HG02759 (cell line): ENCODE measurements at regions not wholly inside any gene's neighbourhood (a gene's known extent, or its start where the extent isn't known, plus 50 kb on each side); places are given as distances from the start of the nearest gene placed in this dataset.

Experiments used
- ATAC-seq: cut with Tn5 transposase; IDR thresholded peaks from one replicate; pipeline ENCODE4 v1.9.1; 2021; ENCODE audit warnings: mild to moderate bottlenecking, moderate library complexity; ENCODE audit not compliant: unreplicated experiment

GRCh38 chr13:54162069-54162468 lies 1133.5 kb downstream of the OLFM4 start:
- ATAC-seq: no peak

- ATAC-seq: no peak
These were observed 1137.1 kb downstream of the OLFM4 start for GRCh38 chr13:54165581-54166215.

GRCh38 chr13:54173996-54174395 lies 1145.4 kb downstream of the OLFM4 start:
- ATAC-seq: no peak

GRCh38 chr13:54175466-54175865 lies 1146.9 kb downstream of the OLFM4 start:
- no peak for ATAC-seq

- ATAC-seq: no peak
These were observed 1148.9 kb downstream of the OLFM4 start for GRCh38 chr13:54177466-54177865.

GRCh38 chr13:54183166-54183565 lies 1154.6 kb downstream of the OLFM4 start:
- ATAC-seq: no peak

GRCh38 chr13:54183728-54184127 lies 1155.1 kb downstream of the OLFM4 start:
- no peak for ATAC-seq

GRCh38 chr13:54184576-54184975 lies 1156.0 kb downstream of the OLFM4 start:
- ATAC-seq: no peak

GRCh38 chr13:54185101-54185500 lies 1156.5 kb downstream of the OLFM4 start:
- no peak for ATAC-seq

- ATAC-seq: no peak
These were observed 1157.2 kb downstream of the OLFM4 start for GRCh38 chr13:54185785-54186184.

- no peak for ATAC-seq
These were observed 1158.8 kb downstream of the OLFM4 start for GRCh38 chr13:54187461-54187860.

- no peak for ATAC-seq
These were observed 1165.8 kb downstream of the OLFM4 start for GRCh38 chr13:54194233-54195024.

GRCh38 chr13:54196684-54197083 lies 1168.1 kb downstream of the OLFM4 start:
- ATAC-seq: no peak

- ATAC-seq: no peak
These were observed 1170.3 kb downstream of the OLFM4 start for GRCh38 chr13:54198911-54199310.

GRCh38 chr13:54206626-54207025 lies 1178.0 kb downstream of the OLFM4 start:
- ATAC-seq: no peak

GRCh38 chr13:54210397-54211049 lies 1181.9 kb downstream of the OLFM4 start:
- no peak for ATAC-seq

- ATAC-seq: no peak
These were observed 1187.6 kb downstream of the OLFM4 start for GRCh38 chr13:54216221-54216620.

GRCh38 chr13:54226876-54227275 lies 1198.3 kb downstream of the OLFM4 start:
- no peak for ATAC-seq

- ATAC-seq: no peak
These were observed 1204.1 kb downstream of the OLFM4 start for GRCh38 chr13:54232700-54233099.

- ATAC-seq: no peak
These were observed 1206.0 kb downstream of the OLFM4 start for GRCh38 chr13:54234607-54235006.

- ATAC-seq: no peak
These were observed 1213.1 kb downstream of the OLFM4 start for GRCh38 chr13:54241719-54242118.

- ATAC-seq: no peak
These were observed 1219.7 kb downstream of the OLFM4 start for GRCh38 chr13:54248306-54248705.
